SH-SY5Y (cell line): ENCODE measurements at regions not wholly inside any gene's neighbourhood (a gene's known extent, or its start where the extent isn't known, plus 50 kb on each side); places are given as distances from the start of the nearest gene placed in this dataset.

Experiments
- GATA2 ChIP-seq: IDR thresholded peaks from 2 replicates; pipeline ENCODE4 v1.6.1; 2011; ENCODE audit warnings: mild to moderate bottlenecking, low read depth, low read length
- GATA3 ChIP-seq: IDR thresholded peaks from 2 replicates; pipeline ENCODE4 v1.6.1; 2011; ENCODE audit warnings: low read depth, mild to moderate bottlenecking, low read length, moderate library complexity

DNA sequence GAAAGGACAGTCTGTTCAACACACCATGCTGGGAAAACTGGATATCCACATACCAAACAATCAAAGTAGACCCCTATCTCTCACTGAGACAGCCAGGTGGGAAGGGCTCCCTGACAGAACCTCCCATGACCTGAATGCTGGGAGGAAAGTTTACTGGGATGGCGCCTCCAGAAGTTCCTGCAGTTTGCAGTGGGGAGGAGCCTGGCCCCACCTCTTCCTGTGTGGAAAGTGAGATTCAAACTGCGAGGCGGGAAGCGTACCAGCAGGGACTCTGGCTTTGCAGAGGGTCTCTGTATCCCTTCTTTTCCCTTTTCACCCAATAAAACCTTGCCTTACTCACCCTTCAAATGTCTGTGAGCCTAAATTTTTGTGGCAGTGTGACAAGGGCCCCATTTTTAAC, 190.7 kb downstream of the HHIPL2 start:
- TF ChIP-seq GATA2 (no peak), GATA3 (no peak)
